HG03103 (cell line): ENCODE measurements at regions not wholly inside any gene's neighbourhood (a gene's known extent, or its start where the extent isn't known, plus 50 kb on each side); places are given as distances from the start of the nearest gene placed in this dataset.
"Not testable (repeated sequence)": the region's sequence is repeated elsewhere in the genome, so short reads cannot be mapped to it uniquely, and the experiment has no call there.

Experiments used
- ATAC-seq: cut with Tn5 transposase; IDR thresholded peaks from one replicate; pipeline ENCODE4 v1.9.1; 2021; ENCODE audit warnings: low read depth; ENCODE audit not compliant: unreplicated experiment

DNA sequence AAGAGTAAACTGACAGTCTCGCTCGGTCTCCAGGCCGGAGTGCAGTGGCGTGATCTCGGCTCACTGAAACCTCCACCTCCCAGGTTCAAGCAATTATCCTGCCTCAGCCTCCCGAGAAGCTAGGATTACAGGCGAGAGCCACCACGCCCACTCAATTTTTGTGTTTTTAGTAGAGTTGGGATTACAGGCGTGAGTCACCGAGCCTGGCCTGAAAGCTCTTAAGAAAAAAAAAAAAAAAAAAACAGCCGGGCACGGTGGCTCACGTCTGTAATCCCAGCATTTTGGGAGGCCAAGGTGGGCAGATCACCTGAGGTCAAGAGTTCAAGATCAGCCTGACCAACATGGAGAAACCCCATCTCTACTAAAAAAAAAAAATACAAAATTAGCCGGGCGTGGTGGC is 55.3 kb upstream of the THOC2 start:
- ATAC-seq = not testable (repeated sequence)

- no peak for ATAC-seq
Measured at GRCh38 chrX:123788744-123789143, 55.9 kb upstream of the THOC2 start.

DNA sequence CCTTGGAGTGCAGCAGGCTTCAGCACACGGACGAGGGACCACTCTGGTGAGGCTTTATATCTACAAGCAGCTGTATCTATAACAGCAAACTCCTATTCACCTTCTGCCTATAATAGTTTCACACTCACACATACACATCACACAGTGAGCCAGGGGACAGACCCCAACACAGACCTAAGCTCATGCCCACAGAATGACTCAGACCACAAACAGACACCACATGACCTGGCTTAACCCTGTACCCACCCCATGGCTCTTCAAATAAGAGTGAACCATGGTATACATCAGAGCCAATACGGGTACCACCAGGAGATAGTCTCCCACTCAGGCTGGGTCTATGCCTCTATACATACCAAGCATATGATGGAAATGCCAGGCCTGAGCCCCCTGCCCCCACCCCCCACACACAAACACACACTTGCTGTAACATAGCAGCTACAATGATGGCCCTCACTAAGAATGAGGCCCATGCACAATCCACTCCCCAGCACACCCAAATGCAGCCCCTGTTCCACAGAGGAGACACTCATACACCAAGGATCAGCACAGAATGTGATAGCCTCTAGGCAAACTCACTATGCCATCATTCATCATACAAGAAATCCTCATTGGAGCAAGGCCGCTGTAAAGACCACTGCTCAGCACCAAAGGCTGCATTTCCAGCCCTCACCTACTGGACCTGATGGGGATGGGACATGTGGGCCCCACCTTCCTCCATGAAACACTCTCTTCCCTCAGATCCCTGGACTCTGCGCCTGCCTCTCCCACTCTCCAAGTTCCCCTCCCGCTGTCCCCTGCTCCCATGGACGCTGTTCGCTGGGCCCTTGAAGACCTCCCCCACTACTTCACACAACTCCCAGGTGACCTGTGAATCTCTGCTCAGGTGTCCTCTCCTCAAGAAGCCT is 62.1 kb upstream of the XIAP start:
- no peak for ATAC-seq

DNA sequence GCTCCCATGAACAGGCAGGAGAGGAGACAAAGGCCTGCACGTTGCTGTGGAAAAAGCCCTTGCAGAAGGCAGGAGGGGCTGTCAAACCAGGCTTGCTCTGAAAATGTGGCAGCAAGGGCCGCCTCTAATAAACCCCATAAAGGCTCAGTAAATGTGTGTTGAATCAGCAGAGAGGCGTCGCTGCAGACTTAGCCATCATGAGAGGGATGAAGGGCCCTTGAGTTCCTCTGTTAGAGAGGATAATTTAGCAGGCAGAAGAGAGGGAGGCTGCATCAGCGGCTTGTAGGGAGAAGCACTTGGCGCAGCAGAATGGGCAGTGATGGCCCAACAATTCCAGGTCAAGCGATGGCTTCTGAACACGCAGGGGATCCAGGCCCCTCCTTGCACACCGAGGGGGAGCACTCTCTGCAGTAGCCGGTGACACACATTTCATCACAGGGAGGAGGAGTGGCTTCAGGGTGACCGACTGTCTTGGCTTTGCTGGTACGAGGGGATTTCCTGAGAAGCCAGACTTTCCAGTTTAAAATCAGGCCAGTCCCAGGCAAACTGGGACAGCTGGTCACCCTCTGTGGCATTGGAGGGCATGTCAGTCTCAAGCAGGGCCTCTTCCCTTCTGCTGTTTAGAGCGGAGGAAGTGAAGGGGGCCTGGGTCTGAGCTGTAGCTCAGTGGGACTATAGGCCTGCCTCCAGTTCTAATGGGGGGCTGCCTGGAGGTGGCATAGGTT is 61.0 kb upstream of the XIAP start:
- ATAC-seq = not testable (repeated sequence)

- ATAC-seq = no peak
Measured at GRCh38 chrX:123801901-123802300, 58.0 kb upstream of the XIAP start.

- peak; percentile 81 for ATAC-seq
Measured at GRCh38 chrX:123803331-123803983, 56.4 kb upstream of the XIAP start.

DNA sequence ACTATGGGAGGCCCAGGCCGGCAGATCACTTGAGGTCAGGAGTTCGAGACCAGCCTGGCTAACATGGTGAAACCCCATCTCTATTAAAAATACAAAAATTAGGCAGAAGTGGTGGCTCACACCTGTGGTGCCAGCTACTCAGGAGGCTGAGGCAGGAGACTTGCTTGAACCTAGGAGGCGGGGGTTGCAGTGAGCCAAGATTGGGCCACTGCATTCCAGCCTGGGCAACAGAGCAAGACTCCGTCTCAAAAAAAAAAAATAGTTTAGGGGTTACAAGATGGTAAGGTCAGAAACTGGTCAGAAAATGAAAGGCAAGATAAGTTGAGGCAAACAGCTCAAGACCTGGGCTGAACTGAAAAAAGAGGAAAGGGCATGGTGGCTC is 55.9 kb upstream of the XIAP start:
- ATAC-seq = not testable (repeated sequence)

DNA sequence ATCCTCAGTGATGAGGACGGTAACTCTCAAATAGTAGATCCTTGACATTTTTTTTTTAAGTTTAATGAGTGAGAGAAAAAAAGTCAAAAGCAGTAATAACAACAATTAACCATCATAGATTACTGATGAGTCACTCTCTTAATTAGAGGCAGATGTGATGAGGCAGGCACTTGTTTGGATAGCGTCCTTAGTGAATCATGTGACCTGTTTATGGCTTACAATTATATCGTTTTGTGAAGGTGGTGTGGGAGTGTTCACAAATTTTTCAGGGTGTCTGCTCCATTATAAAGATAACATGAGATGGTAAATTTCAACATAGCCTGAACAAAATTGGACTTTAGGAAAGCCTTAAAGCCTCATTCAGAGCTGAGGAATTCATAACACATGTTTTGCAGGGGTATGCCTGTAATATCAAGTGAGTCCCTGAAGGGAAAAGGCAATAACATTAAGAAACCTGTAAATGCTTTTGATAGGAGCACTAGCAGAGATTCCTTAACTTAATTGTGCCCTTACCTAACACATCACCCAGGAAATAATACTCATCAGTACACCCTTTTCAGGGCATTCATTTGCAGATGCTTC is 51.9 kb upstream of the XIAP start:
- ATAC-seq = no peak

GRCh38 chrX:123809854-123810375 is 49.9 kb upstream of the XIAP start:
- no peak for ATAC-seq
